OCI-LY3 (cell line): ENCODE measurements at regions not wholly inside any gene's neighbourhood (a gene's known extent, or its start where the extent isn't known, plus 50 kb on each side); places are given as distances from the start of the nearest gene placed in this dataset.

Experiments
- H2AFZ ChIP-seq: fragments of 200-600, 300-600 bp; shearing (Covaris generic); 2 replicates; pipeline ENCODE4 v1.6.0; 2014; ENCODE audit warnings: antibody characterized with exemption, low read depth, low read length
- H3K27ac ChIP-seq: fragments of 200-600, 300-600 bp; sonication (generic); 2 replicates; pipeline ENCODE4 v1.5.1; 2014; ENCODE audit warnings: mild to moderate bottlenecking, low read length, moderate library complexity, mixed read lengths
- H3K27me3 ChIP-seq: fragments of 200-600, 300-600 bp; sonication (generic); 2 replicates; pipeline ENCODE4 v1.6.1; 2014; ENCODE audit warnings: low read depth, low read length, mixed read lengths
- H3K36me3 ChIP-seq: fragments of 200-600, 300-600 bp; sonication (generic); replicated peaks from 2 replicates; pipeline ENCODE3; 2014; ENCODE audit warnings: low read depth, low read length, mixed read lengths
- H3K4me1 ChIP-seq: fragments of 300-600, 200-600 bp; sonication (generic); 2 replicates; pipeline ENCODE4 v1.6.1; 2014; ENCODE audit warnings: low read length, mixed read lengths
- H3K4me2 ChIP-seq: fragments of 200-600, 300-600 bp; sonication (generic); 2 replicates; pipeline ENCODE4 v1.6.1; 2014; ENCODE audit warnings: low read length, mixed read lengths
- H3K4me3 ChIP-seq: fragments of 300-600, 200-600 bp; sonication (generic); 2 replicates; pipeline ENCODE4 v1.5.1; 2014; ENCODE audit warnings: antibody characterized with exemption, mild to moderate bottlenecking, low read length, moderate library complexity
- H3K79me2 ChIP-seq: fragments of 300-600, 200-600 bp; shearing (Covaris generic); 2 replicates; pipeline ENCODE4 v1.6.1; 2014; ENCODE audit warnings: mild to moderate bottlenecking, low read length, mixed read lengths
- H3K9ac ChIP-seq: fragments of 300-600, 200-600 bp; shearing (Covaris generic); 2 replicates; pipeline ENCODE4 v1.6.0; 2014; ENCODE audit warnings: mild to moderate bottlenecking, low read length, moderate library complexity
- H3K9me3 ChIP-seq: fragments of 200-600, 300-600 bp; shearing (Covaris generic); 2 replicates; pipeline ENCODE4 v1.6.1; 2014; ENCODE audit warnings: low read length, mixed read lengths; ENCODE audit not compliant: insufficient read depth
- H4K20me1 ChIP-seq: fragments of 200-600, 300-600 bp; sonication (generic); 2 replicates; pipeline ENCODE4 v1.6.1; 2016; ENCODE audit warnings: low read length, mixed read lengths; ENCODE audit not compliant: insufficient read depth
- EZH2phosphoT487 ChIP-seq: fragments of 200-600 bp; shearing (Covaris generic); IDR thresholded peaks from 2 replicates; pipeline ENCODE4 v1.6.1; 2018; ENCODE audit warnings: antibody characterized with exemption, mixed run types, low read depth
- TF ChIP-seq, protein P1 (sequence below): fragments of 200-600, 300-600 bp; sonication (generic); IDR thresholded peaks from 2 replicates; pipeline ENCODE4 v1.5.1; 2014; ENCODE audit warnings: antibody characterized with exemption, low read length, low read depth

DNA sequence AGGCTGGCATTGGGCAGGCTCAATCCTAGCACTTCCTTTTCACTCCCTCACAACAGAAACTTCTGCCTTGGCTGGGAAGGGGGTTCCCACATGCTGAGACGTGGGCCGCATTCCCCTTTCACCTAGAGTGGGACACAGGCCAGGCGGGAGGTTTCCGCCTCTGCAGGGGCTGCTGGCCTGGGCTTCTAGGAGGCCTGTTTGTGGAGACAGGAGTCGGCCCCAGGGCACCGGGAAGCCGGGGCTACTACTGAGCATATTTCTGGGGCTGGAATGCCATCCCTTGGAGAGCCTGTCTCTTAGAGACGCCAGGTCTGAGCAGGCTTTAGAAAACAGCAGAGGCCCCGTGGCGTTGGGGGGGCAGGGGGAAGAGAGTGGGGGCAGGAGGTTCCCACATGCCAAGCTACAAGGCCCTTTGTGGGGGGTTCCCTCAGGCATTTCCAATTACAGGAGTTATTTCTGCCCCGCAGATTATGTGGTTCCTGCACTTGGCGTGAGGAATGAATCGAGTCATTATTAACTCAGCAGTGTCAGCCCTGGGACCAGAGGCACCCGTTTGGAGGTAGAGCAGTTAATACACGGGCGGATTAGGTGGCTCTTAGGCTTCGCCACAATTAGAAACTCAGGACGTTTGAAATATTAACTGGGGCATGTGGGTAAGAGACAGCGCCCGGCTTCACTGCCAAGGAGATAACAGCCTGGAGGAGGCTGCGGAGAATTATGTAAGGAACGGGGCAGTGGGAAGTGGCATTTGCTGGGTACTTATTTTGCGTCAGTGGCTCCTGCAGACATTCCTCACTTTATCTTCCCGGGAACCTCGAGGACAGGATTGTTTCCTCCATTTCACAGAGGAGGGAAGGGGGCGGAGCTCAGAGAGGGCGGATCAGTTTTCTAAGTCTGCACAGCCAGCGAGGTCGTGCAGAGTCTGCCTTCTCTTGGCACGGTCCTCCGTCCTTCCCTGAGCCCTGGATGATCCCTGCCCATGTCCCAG is 162.5 kb downstream of the MAF start:
- Histone ChIP-seq H3K4me3 (no peak overlapping the region), H3K4me1 (no peaks in the 10 kb centered on the region), H2AFZ (no peak overlapping the region), H3K27me3 (no peaks in the 10 kb centered on the region; the same call in 1 of the 2 replicates), H4K20me1 (no peaks in the 10 kb centered on the region), H3K36me3 (no peaks in the 10 kb centered on the region), H3K27ac (no peak overlapping the region), H3K4me2 (no peak overlapping the region), H3K79me2 (no peaks in the 10 kb centered on the region), H3K9ac (no peak overlapping the region), H3K9me3 (no peaks in the 10 kb centered on the region)
- TF ChIP-seq, protein P1, sequence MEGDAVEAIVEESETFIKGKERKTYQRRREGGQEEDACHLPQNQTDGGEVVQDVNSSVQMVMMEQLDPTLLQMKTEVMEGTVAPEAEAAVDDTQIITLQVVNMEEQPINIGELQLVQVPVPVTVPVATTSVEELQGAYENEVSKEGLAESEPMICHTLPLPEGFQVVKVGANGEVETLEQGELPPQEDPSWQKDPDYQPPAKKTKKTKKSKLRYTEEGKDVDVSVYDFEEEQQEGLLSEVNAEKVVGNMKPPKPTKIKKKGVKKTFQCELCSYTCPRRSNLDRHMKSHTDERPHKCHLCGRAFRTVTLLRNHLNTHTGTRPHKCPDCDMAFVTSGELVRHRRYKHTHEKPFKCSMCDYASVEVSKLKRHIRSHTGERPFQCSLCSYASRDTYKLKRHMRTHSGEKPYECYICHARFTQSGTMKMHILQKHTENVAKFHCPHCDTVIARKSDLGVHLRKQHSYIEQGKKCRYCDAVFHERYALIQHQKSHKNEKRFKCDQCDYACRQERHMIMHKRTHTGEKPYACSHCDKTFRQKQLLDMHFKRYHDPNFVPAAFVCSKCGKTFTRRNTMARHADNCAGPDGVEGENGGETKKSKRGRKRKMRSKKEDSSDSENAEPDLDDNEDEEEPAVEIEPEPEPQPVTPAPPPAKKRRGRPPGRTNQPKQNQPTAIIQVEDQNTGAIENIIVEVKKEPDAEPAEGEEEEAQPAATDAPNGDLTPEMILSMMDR: no peak
- TF ChIP-seq EZH2phosphoT487: no peak

DNA sequence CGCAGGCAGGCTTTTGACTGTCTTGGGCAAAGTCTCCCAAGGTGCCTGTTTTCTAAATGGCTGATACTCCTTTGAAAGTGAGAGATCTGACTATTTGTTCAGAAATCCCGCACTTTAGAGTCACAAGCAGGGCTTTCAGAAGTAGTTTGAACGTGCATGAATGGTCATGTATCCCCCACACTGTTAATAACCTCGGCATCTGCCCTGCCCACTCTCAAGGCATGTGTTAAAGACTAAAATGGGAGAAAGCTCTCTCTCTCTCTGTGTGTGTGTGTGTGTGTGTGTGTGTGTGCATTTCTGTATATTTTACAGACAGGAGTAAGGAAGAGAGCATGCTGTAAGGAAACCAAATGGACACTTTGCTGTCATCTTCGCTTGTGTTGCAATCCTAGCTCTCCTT is 163.7 kb downstream of the MAF start:
- no peaks in the 10 kb centered on the region for H3K4me1 ChIP-seq
- no peaks in the 10 kb centered on the region for H3K79me2 ChIP-seq
- no peak overlapping the region for H2AFZ ChIP-seq
- TF ChIP-seq EZH2phosphoT487: no peak
- TF ChIP-seq, protein P1: no peak
- no peak overlapping the region for H3K9ac ChIP-seq
- no peaks in the 10 kb centered on the region for H3K36me3 ChIP-seq
- H4K20me1 ChIP-seq: no peaks in the 10 kb centered on the region
- no peak overlapping the region for H3K4me3 ChIP-seq
- no peaks in the 10 kb centered on the region for H3K9me3 ChIP-seq
- H3K27me3 ChIP-seq: no peaks in the 10 kb centered on the region; the same call in 1 of the 2 replicates
- no peak overlapping the region for H3K27ac ChIP-seq
- no peak overlapping the region for H3K4me2 ChIP-seq

DNA sequence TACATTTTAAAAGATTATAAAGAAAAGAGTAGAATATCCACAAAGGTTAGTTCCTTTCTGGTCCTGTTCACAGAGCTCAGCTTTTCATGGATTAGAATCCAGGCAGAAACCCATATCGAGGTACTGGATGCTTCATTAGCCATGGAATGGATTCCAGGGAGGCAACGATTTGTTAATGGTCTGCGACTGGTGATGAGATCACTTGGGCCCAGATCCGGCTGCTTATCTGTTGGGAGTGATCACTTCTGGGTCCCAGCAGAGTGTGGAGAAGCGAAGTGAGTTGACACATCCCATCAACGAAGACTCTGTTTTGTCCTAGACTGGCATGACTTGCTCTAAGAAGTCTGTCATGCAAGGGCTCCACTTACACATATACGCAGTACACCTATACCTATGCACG is 165.8 kb downstream of the MAF start:
- H3K4me2 ChIP-seq: no peak overlapping the region
- H2AFZ ChIP-seq: no peak overlapping the region
- no peaks in the 10 kb centered on the region for H3K4me1 ChIP-seq
- H3K9ac ChIP-seq: no peak overlapping the region
- 0 out of 2 replicates have a peak, but pooled peaks cover 3% of the 10 kb centered on the region for H3K27me3 ChIP-seq
- no peak overlapping the region for H3K27ac ChIP-seq
- H4K20me1 ChIP-seq: no peaks in the 10 kb centered on the region
- no peak for TF ChIP-seq EZH2phosphoT487
- TF ChIP-seq, protein P1: no peak
- no peaks in the 10 kb centered on the region for H3K36me3 ChIP-seq
- no peaks in the 10 kb centered on the region for H3K9me3 ChIP-seq
- no peak overlapping the region for H3K4me3 ChIP-seq
- no peaks in the 10 kb centered on the region for H3K79me2 ChIP-seq

DNA sequence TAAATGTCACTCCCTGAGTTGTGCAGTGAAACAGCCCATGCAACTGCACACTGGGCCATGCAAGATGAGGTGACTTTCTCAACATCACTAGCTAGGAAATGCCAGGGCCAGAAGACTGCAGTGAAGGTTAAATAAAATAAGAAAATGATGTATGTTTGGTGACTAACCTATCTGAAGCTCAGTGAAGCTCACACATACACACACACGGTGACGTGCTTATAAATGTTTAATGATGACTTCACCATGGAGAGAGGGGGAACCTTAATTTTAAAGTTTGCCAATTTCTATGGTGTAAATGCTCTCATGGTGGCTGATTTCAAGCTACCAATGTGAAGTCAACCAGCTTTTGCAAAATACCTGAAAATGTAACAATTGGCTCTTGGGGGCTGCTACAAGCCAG is 166.4 kb downstream of the MAF start:
- Histone ChIP-seq H3K27me3 (0 out of 2 replicates have a peak, but pooled peaks cover 3% of the 10 kb centered on the region), H4K20me1 (no peaks in the 10 kb centered on the region), H3K4me1 (no peaks in the 10 kb centered on the region), H3K9ac (no peak overlapping the region), H3K27ac (no peak overlapping the region), H3K4me3 (no peak overlapping the region), H3K79me2 (no peaks in the 10 kb centered on the region), H3K9me3 (no peaks in the 10 kb centered on the region), H3K36me3 (no peaks in the 10 kb centered on the region), H2AFZ (no peak overlapping the region), H3K4me2 (no peak overlapping the region)
- TF ChIP-seq, protein P1: no peak
- no peak for TF ChIP-seq EZH2phosphoT487
